GM19467 (cell line): ENCODE measurements at regions not wholly inside any gene's neighbourhood (a gene's known extent, or its start where the extent isn't known, plus 50 kb on each side); places are given as distances from the start of the nearest gene placed in this dataset.
"Not testable (repeated sequence)": the region's sequence is repeated elsewhere in the genome, so short reads cannot be mapped to it uniquely, and the experiment has no call there.

Experiments
- ATAC-seq: cut with Tn5 transposase; IDR thresholded peaks from one replicate; pipeline ENCODE4 v1.9.1; 2021; ENCODE audit warnings: mild to moderate bottlenecking, moderate library complexity; ENCODE audit not compliant: unreplicated experiment

GRCh38 chr1:189637041-189637440 lies 840.6 kb downstream of the BRINP3 start:
- no peak for ATAC-seq

GRCh38 chr1:189644156-189644555 lies 833.5 kb downstream of the BRINP3 start:
- ATAC-seq: not testable (repeated sequence)

- no peak for ATAC-seq
Observed at GRCh38 chr1:189644970-189645369, 832.7 kb downstream of the BRINP3 start.

GRCh38 chr1:189646066-189646465 lies 831.6 kb downstream of the BRINP3 start:
- no peak for ATAC-seq

- no peak for ATAC-seq
Observed at GRCh38 chr1:189654906-189655305, 822.8 kb downstream of the BRINP3 start.

- no peak for ATAC-seq
Observed at GRCh38 chr1:189656628-189657530, 820.8 kb downstream of the BRINP3 start.

GRCh38 chr1:189657715-189658114 lies 819.9 kb downstream of the BRINP3 start:
- ATAC-seq: no peak

- no peak for ATAC-seq
Observed at GRCh38 chr1:189658381-189658780, 819.3 kb downstream of the BRINP3 start.

GRCh38 chr1:189659731-189660130 lies 817.9 kb downstream of the BRINP3 start:
- ATAC-seq: no peak

- ATAC-seq: no peak
Observed at GRCh38 chr1:189662190-189662589, 815.5 kb downstream of the BRINP3 start.

GRCh38 chr1:189669846-189670245 lies 807.8 kb downstream of the BRINP3 start:
- ATAC-seq: no peak

- no peak for ATAC-seq
Observed at GRCh38 chr1:189673217-189673616, 804.4 kb downstream of the BRINP3 start.

- ATAC-seq: no peak
Observed at GRCh38 chr1:189675712-189676244, 801.9 kb downstream of the BRINP3 start.

GRCh38 chr1:189678779-189679178 lies 798.9 kb downstream of the BRINP3 start:
- no peak for ATAC-seq

GRCh38 chr1:189681252-189681919 lies 796.3 kb downstream of the BRINP3 start:
- peak; percentile 90 for ATAC-seq

GRCh38 chr1:189682591-189682990 lies 795.1 kb downstream of the BRINP3 start:
- no peak for ATAC-seq

- no peak for ATAC-seq
Observed at GRCh38 chr1:189686288-189686687, 791.4 kb downstream of the BRINP3 start.

GRCh38 chr1:189693140-189693539 lies 784.5 kb downstream of the BRINP3 start:
- no peak for ATAC-seq

- no peak for ATAC-seq
Observed at GRCh38 chr1:189696297-189696696, 781.4 kb downstream of the BRINP3 start.

- ATAC-seq: no peak
Observed at GRCh38 chr1:189697113-189697512, 780.6 kb downstream of the BRINP3 start.

- ATAC-seq: no peak
Observed at GRCh38 chr1:189701606-189702005, 776.1 kb downstream of the BRINP3 start.

GRCh38 chr1:189706594-189706993 lies 771.1 kb downstream of the BRINP3 start:
- ATAC-seq: no peak
